Stimulated activated CD4-positive, alpha-beta T cell treated with anti-CD3 and anti-CD28 coated beads, Interleukin-1b, Interleukin-23, amount 100 ng/mL, for 48 hours (primary cell): ENCODE measurements at regions not wholly inside any gene's neighbourhood (a gene's known extent, or its start where the extent isn't known, plus 50 kb on each side); places are given as distances from the start of the nearest gene placed in this dataset.
"Not testable (repeated sequence)": the region's sequence is repeated elsewhere in the genome, so short reads cannot be mapped to it uniquely, and the experiment has no call there.

ENCODE experiments used
- DNase-seq: peaks from one replicate; pipeline ENCODE4 v3.0.0-alpha.2; 2020

DNA sequence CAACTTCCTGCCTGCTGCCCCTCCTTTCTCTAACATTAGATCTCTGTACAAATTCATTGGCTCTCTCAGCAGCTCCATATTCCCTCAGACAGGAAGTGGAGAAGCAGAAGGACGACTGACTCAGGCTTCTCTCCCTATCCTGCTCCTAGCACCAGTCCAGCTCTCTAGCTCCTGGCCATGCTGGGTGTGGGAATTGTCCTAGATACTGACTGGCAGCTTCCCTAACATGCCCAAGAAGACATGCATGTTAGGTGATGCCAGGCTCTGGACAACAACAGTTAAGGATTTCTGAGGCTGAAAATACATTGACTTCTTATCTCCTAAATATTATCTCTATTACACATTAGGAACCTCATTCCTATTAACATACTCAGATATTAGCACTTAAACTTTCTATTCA is 292.9 kb downstream of the IKZF2 start:
- no peak for DNase-seq

DNA sequence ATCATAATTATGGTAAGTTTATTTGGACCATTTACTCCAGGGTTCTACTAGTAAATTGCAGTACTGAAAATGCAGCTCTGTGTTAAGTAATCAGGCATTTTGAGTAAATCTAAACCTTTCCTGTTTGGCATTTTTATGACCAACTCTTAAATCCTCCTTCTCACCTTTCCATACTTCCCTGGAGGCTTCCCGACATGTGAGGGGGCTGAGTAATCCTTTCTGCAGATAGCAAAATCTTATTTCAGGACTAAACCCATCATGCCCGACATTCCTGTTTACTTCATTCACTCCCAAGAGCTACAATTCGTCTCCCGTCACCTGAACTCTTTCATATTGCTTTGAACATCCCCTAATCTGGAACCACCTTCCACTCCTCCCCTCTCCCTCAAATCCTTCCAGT is 296.6 kb downstream of the IKZF2 start:
- DNase-seq: no peak

DNA sequence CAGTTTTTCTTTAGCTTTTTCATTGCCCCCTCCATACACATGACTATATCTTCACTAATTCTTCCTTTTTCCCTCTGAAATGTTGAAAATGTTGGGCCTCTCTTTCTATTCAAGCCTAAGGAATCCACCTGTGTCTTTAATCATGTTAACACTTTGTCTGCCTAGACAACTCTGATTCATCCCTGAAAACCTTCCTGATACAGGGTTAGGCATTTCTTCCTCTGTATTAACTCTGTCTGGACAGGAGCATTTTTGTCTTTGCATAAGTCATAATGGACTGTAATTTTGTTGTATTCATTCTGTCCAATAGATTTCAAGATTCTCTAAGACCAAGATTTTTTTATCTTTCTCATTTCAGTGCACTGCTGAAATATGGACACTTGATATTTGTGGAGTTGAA is 297.3 kb downstream of the IKZF2 start:
- no peak for DNase-seq

DNA sequence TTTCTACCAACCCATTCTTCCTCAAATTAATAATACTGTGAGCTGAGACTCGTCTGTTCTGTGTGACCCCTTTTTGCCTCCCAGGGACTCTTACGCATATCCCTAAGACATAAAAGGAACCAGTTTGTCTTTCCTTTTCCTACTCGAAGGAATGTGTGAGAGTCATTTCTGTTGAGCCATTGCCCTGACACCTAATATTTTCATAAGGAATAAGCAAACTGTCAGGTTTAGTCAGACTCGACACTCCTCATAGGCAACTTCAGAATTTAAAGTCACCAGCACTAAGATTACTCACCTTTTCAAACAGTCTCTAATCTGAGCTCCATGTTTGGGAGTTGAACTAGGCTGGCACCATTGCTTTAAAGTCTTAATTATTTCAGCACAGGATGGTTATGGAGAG is 305.5 kb downstream of the IKZF2 start:
- no peak for DNase-seq

DNA sequence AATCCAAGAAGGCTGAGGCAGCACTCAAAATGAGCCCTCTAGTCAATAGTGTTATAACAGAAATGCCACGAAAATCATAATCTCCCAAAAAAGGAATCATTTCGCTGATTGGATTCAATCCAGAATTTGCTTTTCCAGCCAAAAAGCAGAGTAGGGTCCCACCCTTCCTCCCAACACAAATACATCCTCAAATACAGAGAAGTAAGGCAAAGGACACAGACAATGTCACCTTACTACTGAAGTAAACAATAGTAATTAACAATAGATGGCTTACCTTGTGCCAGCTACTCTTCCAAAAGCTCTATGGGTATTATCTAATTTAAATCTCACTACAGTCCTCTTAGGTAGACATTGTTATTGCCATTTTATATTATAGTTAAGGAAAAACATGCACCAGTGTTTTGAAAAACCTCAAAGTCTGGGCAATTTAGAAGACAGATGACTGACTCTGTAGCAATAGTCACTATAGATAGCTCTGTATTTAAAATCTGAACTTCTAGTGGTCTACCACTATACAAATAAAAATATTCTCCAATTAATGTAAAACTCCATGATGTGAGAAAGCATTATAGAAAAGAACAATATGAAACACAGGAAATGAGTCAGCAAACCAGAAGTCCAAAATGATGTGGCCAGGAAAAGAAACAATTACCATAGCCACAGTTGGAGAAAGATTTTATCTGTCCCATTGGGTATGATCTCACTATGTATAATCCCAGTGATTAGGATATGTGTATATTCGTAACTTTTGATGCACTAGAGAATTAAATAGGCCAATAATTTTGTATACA is 305.0 kb upstream of the ERBB4 start:
- DNase-seq: no peak

DNA sequence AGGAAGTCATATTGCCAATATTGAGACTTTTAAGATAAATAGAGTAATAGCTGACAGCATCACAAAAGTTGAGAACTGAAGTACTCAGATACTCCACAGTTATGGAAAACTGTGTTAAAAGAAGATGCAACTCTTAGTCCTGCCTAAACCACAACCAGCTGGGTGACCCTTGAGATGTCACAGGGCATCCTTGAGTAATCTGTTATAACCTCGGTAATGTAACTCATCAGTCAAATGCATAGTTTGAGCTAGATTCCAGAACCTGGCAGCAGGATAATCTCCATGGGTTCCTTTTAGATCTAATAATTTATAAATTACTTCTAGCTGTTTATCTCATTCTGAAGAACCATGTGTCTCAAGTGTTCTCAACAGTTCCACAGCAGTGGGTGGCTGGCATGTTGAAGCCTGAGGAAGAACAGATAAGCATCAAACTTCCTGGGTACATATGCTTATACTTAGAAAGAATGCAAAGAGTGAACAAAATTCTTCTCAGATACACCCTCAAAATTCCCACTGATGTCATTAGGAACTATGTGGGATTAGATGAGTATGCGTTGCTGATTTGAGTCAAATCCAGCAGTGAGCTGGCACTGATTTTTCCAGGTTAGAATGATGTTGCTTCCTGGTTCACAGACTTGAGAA is 304.1 kb upstream of the ERBB4 start:
- no peak for DNase-seq

DNA sequence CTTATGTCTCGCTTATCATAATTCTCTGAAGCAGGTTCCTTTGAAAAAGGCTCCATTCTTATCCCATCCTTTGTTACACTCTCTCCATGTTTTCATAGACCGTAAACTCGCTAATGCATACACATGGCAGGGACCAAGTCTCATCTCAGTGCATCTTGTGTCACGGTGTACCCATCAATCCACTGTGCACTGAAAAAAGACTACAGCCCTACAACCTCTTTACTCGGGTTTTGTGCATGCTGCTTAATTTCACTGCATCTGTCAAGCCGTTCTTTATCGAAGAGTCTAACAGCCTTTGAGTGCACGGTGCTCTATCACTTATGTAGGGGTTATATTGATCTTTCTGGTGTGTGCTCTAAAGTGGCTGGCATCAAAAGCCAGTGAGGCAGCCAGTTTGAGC is 302.9 kb upstream of the ERBB4 start:
- no peak for DNase-seq

DNA sequence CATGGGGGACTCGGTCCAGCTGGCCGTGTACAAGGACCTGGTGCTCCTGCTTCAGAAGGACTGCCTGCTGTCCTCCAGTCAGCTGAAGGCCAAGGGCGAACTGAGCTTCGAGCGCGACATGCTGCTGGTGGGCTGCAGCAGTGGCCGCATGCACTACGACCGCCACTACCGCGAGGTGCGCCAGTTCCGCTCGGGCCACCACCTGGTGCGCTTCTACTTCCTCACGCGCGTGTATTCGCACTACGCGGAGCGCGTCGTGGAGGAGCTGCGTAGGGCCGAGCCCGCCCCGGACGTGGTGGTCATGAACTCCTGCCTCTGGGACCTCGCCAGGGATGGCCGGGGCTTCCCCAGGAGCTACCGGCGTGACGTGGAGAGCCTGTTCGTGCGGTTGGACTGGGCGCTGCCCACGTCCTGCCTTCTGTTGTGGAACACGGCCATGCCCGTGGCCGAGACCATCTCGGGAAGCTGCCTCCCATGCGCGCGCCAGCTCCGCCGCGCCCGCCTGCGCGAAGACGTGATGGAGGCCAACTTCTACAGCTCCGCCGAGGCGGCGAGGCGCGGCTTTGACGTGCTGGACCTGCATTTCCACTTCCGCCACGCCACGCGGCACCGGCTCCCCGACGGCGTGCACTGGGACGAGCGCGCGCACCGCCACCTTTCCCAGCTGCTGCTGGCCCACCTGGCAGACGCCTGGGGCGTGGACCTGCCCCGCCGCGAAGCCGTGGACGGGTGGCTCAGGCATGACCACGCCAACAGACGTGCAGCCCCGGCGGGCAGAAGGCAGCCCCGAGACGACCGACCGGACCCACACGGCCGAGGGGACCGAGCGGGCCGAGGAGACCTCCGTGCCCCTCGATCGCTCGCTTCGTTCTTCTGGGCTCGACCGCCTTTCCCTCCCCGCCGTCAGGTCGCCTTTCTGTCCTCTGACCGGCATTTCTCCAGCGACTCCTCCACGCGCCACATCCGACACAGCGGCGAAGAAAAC is 293.9 kb upstream of the ERBB4 start:
- DNase-seq: no peak

DNA sequence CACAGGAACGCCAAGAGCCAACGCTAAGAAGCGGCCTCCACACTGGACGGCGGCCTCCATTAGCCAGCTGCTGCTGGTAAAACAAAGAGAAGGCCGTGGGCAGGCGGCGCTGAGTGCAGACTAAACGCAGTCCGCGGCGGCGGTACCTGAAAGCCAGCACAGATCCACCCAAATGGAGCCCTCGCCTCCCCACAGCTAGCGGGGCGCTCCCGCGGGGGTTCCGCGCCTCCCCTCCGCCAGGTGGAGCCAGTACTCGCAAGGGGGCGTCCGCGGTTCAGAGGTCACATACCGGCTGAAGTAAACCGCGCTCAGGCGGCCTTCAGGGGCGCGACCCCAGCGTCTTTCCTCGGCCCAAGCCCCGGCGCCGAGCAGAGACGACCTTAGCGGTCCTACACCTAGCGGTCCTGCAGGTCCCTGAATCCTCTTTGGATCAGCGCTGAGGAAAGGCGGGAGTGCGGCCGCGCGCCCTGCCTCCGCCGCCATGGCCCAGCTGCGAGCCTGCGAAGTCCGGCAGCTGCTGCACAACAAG is 293.1 kb upstream of the ERBB4 start:
- no peak for DNase-seq

DNA sequence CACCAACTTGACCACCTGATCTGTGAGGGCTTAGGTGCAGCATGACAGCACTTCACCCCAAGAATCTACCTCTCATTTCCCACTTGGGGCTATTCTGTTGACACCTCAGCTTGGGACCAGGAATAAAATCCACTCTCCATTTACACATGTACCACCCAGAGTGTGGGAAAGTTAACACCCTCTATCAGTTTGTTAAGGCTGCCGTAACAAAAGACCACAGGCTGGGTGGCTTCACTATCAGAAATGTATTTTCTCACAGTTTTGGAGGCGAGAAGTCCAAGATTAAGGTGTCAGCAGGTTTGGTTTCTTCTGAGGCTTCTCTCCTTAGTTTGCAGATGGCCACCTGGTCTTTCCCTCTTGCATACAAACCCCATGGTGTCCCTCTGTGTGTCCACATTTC is 277.7 kb upstream of the ERBB4 start:
- DNase-seq: no peak

DNA sequence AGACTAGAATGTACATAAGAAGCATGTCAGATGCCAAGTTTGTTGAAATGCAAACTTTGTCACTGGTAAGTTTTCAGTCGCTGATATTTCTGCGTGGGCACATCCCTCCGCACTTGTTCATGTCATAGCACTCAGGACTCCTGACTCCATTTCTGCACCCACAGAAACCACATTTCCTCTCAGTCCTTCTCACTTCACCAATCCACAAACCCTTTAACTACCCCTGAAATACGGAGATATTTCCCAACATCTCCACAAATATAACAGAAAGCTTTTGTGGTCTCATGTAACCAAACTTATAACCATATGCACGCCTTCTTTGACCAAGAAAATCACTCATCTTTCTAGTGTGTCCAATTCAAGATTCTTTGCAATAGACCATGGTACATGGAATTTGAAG is 276.9 kb upstream of the ERBB4 start:
- DNase-seq: no peak

DNA sequence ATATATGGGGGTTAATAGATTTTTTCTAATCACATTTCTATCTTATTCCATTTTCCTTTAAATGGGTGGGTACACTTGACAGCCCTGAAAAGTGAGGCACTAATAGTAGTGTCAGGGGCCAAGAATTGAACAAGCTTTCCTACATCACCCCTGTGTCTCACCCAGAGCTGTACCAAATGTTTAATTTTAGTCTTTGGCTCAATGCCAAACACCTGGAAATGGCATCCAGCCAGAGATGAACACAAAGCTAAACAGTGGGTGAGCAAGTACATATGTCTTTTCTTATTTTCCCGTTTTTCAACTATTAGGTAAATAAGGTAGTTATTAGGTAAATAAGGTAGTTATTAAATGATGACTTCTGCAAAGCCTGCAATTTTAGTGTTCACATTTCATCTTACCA is 276.3 kb upstream of the ERBB4 start:
- no peak for DNase-seq

DNA sequence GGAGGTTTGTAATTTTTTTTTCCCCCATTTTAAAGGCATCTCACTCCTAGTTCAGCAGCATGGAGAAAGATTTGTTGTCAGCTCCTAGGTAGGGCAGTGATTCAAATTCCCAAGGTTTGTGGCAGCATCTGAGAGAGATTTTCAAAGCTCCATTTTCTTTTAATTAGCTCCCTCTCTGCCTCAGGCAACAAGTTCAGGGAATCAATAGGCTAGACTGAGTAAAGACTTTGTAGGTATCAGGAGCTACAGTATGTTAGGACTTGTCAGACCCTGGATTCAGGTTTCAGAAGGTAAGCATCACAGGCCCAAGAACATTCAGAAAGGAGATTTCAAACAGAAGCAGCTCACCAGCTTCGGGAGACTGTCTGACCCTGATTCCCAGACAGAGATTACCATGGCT is 273.3 kb upstream of the ERBB4 start:
- DNase-seq: no peak

DNA sequence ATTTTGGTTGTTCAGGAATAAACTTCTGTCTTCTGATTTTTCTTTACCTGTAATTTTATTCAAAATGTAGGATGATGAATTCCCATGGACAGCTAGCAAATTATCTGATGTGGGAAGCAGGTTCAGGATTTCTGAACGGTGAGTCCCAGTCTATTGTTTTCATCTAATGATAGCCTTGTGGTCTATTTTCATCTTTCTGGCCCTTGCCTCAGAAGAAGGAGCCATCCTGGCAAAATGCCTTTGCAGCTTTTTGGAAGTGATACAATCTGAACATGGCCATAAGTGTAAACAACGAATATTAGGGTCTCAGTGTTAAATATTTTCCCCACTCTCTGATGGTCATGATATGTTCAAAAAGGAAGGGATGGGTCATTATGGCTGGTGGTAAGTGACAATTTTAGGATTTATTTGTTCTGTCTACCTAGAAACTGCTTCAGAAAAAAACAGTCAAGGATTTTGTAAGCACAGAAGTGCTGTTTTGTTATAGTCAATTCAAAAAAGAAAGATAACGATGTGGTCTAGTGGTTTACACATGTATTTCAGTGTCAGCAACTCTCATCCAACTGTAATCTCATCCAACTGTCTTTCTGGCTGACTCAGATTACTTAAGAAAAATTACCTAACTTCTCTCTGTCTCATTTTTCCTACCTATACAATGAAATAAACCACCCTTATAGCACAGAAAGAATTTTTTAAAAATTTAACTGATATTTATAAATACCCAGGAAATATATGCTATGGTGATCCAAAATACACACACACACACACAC is 272.6 kb upstream of the ERBB4 start:
- no peak for DNase-seq

DNA sequence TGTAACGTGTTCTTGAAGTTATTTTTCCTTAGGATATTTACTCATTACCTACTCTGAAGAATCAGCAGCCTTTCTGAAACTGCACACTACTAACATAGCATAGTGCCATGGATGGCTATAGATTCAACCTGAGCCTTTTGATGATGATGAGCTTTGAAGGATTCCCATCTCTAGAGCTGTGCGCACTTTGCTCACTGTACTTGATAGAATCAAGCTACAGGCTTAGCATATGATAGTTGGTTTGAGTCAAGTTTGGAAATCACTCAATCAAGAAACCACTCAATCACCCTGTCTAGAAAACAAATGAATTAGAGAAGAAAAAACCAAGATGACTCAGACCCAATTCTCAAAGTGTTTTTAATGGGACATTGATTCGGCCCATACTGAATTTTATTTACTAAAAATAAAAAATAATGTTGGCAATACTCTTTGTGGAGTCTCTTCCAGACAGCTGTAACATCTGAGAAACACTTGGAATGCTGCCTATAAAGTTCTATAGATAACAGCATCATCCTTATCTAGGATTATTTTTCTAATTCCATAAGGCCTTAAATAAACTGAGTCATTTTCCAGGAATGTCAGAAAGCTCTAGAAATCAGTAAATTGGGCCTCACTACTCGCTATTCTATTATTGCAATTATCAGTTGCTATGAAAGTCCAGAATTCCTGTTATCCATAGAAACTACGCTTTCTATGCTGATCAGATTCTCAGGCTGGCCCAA is 259.0 kb upstream of the ERBB4 start:
- DNase-seq: no peak

DNA sequence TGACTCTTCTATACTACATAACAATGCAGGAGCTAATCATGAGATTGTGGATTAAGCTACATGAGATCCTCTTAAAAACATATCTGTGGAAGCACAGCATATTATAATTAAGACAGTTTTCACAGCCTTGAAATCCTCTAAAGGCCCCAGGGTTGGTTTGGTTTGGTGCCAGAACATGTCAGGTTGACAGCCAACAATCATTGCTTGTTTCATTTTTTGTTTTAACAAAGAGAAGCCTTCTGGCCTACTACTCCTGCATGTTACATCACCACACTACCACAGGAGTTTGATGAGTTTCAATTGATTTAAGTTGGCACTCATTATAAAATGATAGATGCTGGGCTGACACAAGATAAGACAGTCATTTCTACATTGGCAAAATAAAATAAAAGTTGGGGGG is 255.9 kb upstream of the ERBB4 start:
- DNase-seq: no peak

DNA sequence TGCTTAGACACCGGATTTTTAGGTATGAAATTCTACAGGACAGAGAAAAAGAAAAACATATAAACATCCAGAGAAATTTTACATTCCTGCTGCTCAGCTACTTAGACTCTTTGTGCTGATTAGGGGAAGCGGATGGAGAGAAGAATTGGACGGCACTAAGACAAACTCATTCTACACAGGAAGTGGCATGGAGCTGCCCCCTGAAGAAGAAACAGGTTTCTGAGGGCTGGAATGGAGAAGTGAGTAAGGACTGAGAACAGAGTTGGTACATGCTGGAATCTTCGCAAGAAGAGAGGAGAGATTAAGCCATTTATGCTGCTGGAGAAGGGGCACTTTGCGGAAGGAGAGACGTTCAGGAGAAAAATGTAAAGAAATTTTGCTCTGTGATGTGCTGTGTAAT is 253.0 kb upstream of the ERBB4 start:
- DNase-seq: no peak

DNA sequence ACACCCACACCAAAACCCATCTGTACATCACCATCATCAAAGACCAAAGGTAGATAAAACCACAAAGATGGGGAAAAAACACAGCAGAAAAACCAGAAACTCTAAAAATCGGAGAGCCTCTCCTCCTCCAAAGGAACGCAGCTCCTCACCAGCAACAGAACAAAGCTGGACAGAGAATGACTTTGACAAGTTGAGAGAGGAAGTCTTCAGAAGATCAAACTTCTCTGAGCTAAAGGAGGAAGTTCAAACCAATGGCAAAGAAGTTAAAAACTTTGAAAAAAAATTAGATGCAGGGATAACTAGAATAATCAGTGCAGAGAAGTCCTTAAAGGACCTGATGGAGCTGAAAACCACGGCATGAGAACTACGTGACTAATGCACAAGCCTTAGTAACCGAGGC is 247.5 kb upstream of the ERBB4 start:
- not testable (repeated sequence) for DNase-seq

DNA sequence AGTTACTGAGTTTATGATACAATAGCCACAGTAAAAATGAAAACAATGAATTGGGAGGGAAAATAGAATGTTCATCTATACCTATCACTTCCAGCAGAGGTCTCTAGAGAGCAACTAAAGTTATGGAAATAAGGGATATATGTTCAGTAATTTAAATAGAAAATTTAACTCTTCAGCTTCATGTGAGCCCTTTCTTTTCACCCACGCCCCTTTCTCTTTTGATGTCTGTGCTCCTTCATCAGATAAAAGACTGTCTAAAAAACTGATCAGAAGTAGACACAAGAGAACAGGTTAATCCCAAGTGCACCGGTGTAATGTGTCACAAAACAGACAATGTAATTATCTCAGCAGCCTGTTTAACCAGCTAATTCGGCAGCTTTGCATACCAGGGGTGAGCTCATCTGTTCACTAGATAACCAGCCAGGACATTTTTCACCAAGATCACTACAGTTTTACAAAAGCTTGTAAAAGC is 238.5 kb upstream of the ERBB4 start:
- DNase-seq: no peak

DNA sequence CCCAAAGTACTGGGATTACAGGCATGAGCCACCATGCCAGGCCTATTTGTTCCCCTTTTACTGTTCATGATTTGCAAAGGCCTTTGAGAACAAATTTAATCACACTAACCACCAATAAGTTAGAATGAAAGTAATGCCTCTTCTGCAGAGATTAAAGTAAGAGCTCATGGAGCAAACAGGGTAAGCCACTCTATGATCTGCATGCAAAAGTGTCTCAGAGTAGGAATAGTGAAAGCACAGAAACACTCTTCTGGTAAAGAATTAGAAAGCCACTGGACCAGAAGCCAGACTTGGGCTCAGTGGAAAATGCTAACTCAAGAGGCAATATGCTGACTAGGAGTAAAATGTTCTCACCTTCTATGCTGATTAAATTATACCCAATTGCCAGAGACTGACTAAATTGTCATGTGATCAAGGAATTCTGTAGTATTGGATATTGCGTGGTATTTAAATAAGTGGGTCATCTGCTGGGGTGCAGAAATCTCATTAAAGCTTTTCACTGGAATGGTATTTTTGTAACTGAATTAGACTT is 235.3 kb upstream of the ERBB4 start:
- no peak for DNase-seq

DNA sequence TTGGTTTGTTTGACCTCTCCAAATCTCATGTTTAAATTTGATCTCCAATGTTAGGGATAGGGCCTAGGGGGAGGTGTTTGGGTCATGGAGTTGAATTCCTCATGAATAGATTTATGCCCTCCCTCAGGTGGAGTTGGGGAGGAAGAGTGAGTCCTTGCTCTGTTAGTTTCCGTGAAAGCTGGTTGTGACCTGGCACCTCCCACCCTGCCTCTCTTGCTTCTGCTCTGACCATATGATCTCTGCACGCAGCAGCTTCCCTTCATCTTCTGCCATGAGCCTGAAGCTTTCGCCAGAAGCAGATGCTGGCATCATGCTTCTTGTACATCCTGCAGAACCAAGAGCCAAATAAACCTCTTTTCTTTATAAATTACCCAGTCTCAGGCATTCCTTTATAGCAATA is 231.6 kb upstream of the ERBB4 start:
- DNase-seq: no peak

DNA sequence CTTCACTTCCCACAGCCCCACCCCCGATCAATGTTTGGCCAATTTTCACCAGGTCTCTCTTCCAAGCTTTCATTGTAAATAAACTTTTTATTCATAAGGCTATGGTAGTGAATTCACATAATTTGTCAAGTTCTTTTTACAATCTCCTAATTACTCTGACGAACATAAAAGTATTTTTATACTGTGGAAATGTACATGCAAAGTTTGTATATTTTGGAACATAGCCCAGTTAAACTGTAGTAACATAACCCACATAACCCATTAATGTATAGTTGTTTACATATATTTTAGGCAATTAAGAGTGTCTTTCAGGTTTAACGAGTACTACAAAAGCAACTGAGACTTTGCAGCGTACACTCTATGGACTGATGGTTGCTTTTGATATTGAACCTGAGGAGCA is 228.3 kb upstream of the ERBB4 start:
- no peak for DNase-seq
